ENCODE measurements at regions not wholly inside any gene's neighbourhood (a gene's known extent, or its start where the extent isn't known, plus 50 kb on each side); places are given as distances from the start of the nearest gene placed in this dataset.

DNA sequence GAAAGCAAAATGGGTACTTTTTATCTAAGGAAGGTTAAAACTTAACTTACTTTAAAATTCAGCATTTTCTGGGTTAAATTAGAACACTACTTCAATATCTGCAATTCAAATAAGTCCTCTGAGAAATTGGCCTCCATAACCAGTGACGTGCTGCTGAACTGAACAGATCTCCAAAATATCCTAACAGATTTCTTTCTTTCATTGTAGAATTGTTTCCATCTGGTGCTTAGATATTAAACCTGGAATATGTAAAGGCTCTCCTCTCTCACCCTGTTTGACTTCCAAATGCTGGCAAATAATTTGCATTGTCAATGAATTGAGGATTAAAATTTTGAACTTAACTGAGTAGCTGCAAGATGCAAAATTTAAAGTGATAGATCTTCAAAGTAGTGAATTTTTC is 316.9 kb upstream of the CXADR start:
- TF ChIP-seq CTCF (conservative IDR thresholded peaks at IDR 0.05; ENCODE audit: low read depth in 2 of 2) (no peak), EZH2 (IDR thresholded peaks at IDR 0.05; ENCODE audit: low read depth, unreplicated experiment) (no peak), JUNB (IDR thresholded peaks at IDR 0.05; ENCODE audit: unreplicated experiment) (no peak), CREB1 (CRISPR knock-in tag; IDR thresholded peaks at IDR 0.05; ENCODE audit: low read depth) (no peak), EZH2phosphoT487 (IDR thresholded peaks at IDR 0.05; ENCODE audit: unreplicated experiment) (no peak), ZNF331 (CRISPR knock-in tag; IDR thresholded peaks at IDR 0.05; ENCODE audit: low read depth) (no peak)
- TF ChIP-seq, protein P1, sequence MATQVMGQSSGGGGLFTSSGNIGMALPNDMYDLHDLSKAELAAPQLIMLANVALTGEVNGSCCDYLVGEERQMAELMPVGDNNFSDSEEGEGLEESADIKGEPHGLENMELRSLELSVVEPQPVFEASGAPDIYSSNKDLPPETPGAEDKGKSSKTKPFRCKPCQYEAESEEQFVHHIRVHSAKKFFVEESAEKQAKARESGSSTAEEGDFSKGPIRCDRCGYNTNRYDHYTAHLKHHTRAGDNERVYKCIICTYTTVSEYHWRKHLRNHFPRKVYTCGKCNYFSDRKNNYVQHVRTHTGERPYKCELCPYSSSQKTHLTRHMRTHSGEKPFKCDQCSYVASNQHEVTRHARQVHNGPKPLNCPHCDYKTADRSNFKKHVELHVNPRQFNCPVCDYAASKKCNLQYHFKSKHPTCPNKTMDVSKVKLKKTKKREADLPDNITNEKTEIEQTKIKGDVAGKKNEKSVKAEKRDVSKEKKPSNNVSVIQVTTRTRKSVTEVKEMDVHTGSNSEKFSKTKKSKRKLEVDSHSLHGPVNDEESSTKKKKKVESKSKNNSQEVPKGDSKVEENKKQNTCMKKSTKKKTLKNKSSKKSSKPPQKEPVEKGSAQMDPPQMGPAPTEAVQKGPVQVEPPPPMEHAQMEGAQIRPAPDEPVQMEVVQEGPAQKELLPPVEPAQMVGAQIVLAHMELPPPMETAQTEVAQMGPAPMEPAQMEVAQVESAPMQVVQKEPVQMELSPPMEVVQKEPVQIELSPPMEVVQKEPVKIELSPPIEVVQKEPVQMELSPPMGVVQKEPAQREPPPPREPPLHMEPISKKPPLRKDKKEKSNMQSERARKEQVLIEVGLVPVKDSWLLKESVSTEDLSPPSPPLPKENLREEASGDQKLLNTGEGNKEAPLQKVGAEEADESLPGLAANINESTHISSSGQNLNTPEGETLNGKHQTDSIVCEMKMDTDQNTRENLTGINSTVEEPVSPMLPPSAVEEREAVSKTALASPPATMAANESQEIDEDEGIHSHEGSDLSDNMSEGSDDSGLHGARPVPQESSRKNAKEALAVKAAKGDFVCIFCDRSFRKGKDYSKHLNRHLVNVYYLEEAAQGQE (IDR thresholded peaks at IDR 0.05; ENCODE audit: unreplicated experiment) = no peak

Measured in GM23338 (cell line).